Fibroblast of skin of right quadriceps (primary cell): ENCODE measurements at regions not wholly inside any gene's neighbourhood (a gene's known extent, or its start where the extent isn't known, plus 50 kb on each side); places are given as distances from the start of the nearest gene placed in this dataset.

Experiments used
- DNase-seq: peaks from one replicate; pipeline ENCODE4 v3.0.0-alpha.2; 2013

DNA sequence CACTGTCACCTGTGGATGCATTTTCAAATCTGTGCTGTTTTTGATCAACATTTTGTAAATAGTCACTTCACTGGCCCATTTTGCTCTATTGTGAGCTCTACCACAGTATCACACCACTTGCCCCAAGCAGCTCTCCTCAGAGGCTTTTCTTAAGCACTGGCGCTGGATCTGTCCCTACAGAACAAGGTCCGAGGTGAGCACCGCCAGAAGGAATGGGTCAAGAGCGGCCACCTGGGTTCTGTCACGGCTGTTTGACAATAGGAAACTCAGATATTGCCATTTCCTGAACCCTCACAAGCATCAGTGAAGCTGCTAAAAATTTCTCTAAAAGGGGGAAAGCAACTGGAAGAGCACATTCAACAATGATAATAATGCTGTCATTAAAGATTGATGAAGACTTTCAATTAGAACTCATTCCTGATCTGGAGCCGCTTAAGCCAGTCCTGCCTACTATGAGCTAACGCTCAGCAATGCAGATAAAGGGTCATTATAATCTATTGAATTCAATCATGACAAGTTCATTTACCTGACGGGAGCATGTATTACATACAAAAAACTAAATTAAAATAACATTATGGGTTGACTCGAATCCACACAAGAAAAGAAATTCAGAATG, 514.0 kb downstream of the GALR1 start:
- no peak for DNase-seq

DNA sequence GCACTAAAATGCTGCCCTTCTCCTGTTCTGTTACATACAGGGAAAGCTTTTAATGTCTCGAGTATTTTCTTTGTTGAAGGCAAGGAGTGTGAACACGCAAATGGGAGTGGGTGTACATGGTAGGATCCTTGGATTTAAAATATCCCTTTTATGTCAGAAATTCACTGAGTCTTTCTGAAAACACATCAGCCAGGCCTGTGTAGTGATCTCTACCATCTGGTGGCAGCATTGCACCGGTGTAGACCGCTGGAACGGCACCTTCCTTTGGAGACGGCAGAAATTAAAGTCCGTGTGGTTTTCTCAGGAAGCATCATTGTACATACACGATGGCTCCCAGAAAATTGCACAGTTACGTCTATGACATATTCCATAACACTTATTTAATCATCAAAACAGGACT, 515.8 kb downstream of the GALR1 start:
- DNase-seq, result peak; percentile 1

DNA sequence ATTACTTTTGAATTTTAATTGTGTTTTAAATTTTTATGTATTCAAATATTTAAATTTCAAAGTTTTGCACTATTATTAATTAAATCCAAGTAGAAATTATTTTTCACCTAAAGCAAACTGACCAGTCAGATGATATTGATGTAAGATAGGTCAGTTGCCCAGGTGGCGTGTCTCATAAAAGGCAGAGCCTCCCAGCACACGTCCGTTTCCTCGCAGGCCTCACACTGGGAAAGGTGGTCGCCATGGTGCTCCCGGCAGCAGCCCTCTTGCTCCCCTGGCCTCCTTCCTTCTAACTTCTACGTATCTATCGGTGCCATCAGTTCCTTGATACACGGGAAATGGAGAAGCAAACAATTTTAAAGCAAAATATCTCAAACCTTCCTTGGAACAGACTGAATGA, 516.8 kb downstream of the GALR1 start:
- DNase-seq, result no peak

DNA sequence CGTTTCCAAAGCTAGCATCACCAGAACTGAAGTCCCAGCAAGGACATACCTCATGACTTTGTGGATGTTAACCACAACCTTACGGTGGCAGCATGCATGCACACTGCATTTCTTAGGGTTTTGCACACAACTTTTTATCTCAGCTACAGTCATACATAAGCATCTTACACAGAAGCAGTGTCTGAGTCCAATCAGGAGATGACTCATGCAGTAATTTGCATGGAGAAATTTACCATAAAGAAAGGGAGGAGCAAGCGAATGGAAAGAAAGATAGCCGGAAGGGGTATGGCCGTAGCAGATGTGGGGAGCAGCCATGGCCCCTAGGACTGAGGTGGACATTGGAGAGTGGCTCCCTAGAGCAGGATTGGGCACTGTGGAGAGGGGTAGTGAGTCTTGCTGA, 522.5 kb downstream of the GALR1 start:
- no peak for DNase-seq

DNA sequence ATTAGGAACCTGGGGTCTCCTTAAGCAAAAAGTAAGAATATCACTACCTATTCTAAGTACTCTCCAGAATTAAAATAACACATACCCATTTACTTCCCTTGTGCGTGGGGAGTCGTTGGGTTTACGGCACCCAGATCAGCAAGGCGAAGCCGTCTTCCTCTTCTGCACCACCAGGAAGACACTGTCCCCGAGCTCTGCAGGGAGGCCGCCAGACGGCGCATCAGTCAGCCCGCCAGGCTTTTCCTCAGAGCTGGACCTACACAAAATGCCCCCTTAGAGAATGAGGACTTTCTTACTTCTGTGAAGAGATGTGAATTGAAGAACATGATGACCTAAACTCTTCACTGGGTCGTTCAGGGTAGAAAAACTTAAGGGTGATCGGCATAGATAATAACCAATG, 526.5 kb downstream of the GALR1 start:
- no peak for DNase-seq

DNA sequence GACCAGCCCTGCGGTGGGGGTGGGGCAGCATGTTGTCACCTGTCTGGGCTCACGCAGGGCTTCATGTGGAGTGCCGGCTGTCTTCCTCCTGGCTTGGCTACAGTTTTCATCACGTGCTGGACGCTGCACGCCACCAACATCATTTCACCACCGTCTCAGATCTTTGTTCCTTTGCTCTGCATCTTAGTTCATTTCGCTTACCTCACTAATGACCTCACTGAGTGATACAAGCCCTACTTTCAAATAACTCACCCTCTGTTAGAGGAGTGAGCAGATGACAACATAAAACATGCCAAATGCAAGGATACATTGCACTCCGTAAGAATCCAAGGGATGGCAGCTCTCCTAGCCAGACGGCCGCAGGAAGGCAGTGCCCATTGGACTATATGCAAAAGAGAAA, 527.5 kb downstream of the GALR1 start:
- DNase-seq, result no peak

DNA sequence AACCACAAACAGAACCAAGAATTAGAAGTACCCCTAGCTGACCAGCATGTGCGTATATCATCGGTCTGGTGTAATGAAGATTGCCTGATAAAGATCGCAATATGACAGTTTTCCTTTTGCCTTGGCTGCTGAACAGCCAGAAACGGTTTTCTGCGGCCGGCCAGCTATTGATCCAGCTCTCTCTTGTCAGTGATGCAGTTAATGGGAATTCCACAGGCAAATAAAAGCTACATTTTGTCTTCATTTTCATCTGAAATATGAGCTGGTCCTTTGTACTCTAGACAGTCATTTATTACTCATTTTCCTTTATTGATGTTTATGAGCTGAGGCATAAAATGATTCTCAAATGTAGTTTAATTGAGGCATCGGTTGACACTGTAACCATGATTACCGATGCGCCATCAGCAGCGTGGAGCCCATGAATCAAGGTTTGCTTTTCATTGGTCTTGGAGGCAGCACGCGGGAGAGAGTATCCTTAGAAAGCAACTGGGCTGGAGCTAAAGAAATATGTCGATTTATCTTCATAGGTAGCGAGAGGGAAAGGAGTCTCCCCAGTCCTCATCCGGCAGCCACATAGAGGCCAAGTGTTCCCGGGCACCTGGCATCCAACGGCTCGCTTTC, 535.2 kb downstream of the GALR1 start:
- no peak for DNase-seq

DNA sequence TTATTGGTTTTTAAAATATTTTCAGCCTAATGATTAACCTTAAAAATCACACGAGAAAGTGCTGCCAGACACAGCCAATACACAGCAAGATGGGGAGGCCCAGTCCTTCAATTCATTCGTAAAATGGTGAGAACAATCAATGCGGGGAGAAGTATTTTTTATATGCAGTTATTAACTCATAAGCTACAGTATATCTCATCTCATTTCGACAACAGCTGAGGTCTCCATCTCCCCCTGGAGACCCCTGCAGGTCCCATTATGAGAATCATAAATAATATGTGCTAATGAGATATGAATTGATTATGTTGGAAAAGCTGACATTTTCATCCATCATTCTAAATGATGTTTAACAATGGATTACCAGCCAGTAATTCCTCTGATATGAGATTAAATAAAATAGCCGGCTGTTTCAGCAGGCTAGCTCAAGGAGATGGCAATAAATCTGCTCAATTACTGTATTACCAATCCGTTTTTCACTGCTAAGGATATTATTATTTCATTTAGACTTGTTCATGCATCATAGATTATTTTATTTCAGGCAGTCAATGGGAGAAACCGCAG, 535.8 kb downstream of the GALR1 start:
- no peak for DNase-seq

DNA sequence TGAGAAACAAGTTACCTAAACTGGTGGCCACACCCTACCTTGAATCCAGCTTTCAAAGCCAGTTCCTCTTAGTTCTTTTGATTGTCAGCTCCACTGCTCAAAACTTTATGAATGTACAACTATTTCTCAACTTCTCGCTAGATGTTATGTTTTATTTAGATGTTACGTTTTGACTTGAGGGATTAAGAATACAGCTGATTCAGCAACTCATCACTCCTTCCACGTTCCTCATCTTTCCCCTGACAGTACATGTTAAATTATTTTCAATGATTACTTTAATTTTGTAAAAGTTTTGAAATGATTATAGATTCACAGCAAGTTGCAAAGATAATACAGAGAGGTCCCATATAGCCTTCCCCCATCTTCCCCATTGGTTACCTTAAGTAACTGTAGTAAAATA, 553.4 kb downstream of the GALR1 start:
- no peak for DNase-seq

DNA sequence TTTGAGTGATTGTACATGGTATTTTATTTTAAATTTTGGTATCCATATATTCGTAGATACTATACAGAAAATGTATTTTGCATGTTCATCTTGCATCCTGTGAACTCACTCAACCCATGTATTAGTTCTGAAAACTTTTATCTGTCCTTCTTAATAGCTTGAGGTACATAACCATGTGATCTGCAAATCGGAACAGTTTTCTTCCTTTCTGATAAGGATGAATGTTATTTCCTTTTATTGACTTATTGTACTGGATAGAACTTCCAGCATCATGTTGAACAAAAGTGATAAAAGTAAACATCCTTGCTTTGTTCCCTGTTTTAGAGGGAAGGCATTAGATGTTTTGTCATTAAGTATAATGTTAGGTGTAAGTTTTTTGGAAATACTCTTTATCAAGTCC, 554.7 kb downstream of the GALR1 start:
- no peak for DNase-seq

DNA sequence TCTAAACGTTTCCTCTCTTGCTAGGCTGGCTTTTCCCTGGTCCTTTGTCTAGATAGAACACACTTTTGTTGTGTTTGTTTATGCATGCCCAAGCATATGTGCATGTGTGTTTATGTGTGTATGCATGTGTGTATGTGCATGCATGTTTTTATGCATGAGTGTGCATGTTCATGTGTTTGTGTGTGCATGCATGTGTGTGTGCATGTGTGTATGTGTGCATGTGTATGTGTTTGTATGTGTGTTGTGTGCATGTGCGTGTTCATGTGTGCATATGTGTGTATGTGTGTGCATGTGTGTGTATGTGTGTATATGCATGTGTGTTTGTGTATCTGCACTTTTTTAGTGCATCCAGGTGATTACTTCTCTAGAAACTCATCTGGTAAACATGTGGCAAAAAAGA, 558.0 kb downstream of the GALR1 start:
- no peak for DNase-seq

DNA sequence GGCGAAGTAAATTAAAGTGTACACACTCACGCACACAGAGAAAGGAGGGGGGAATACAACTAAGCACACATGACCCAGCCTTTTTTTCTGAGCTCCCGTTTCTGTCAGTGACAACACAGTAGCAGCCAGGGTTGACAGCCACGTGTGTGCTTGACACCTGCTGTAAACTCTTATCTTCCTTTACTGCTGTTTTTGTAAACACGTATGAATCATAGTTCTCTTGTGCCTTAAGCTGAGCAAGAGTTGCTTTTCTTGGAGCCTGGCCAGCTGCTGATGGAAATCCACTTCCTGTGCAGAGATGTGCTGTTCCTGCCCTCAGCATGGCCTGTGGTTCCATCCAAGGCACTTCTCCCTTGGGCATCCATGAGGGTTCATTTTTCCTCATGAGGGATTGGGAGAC, 561.9 kb downstream of the GALR1 start:
- DNase-seq, result no peak

DNA sequence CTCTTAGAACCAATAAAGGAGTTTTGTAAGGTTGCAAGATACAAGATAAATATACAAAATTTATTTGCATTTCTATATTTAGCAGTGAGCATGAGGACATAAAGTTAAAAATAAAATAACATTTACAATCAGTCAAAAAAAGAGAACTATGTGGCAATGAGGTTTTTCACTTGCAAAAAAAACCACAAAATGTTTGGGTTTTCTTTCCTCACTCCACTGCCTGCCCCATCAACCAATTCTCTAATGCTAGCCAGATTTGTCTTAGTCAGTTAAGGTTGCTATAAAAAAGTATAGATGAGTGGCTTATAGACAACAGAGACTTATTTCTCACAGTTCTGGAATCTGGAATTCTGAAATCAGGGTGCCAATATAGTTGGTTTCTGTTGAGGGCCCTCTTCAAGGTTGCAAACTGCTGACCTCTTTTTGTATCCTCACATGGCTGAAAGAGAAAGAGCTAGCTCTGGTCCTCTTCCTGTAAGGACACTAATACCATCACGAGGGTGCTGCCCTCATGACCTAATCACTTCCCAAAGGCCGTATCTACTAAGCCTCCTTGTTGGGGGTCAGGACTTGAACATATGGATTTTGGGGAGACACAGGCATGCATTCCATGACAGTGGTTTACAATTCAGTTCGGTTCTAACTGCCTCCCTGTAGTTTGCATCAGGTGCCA, 566.2 kb downstream of the GALR1 start:
- DNase-seq, result no peak

DNA sequence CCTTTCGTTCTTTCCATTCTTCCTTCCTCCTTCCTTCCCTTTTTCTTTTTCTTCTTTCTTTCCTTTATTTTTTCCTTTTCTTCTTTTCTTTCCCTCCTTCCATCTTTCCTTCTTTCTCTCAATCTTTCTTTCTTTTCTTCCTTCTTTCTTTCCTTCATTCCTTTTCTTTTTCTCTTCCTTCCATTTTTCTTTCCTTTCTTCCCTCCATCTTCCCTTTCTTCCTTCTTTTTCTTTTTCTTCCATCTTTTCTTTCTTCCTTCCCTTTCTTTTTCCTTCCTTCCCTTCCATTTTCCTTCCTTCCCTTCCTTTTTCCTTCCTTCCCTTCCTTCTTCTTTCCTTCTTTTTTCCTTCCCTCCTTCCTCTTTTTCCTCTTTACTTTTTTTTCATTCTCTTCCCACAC, 568.7 kb downstream of the GALR1 start:
- no peak for DNase-seq

DNA sequence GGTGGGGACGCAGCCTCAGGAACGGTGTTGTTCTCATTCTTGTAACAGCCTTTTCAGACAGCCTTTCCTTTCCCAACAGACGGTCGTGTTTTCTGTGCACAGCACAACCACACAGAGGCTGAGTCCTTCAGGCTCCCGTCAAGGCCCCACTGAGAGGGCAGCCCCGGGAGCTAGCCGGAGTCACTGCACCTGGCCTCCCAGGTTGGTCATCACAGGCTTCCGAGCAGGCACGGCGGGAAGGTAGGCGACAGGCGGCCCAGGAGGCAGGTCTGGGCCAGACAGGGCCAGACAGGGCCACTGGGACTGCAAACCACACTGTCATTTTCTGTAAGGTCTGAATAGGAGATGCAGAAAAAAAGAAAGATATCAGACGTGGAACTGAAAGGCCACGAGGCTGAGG, 570.8 kb downstream of the GALR1 start:
- DNase-seq, result no peak

DNA sequence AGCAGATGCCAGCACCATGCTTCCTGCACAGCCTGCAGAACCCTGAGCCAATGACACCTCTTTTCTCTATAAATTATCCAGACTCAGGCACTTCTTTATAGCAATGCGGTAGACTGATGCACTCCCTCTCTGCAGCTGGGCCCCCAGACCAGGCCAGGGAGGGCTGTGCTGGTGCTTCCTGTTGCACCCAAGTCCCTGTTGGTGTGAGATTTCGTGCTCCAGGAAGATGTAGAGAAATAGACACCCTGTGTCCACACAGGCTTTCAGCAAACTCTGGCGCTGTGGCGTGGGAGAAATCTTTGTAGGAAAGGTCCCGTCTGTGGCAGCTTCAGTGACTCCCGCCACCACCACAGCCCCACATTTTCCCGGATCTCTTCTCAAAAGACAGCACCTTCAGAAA, 572.2 kb downstream of the GALR1 start:
- no peak for DNase-seq

DNA sequence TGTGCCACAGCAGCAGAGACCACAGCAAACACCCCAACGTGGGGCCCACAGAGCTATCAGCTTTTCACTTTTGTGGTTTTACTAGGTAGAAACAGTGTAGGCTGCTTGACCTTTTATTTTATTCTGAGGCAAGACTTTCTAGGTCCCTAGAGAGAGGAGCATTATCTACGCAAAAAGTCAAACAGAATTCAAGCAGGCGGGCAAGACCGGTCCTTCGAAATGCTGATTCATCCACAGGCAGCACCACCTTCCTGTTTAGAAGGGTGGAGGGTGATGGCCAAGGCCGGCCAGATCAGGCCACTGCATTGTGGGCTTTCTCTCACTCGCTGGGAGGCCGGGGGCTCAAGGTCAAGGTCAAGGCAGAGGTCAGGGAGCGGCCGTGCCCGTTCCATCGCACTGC, 573.0 kb downstream of the GALR1 start:
- DNase-seq, result no peak

DNA sequence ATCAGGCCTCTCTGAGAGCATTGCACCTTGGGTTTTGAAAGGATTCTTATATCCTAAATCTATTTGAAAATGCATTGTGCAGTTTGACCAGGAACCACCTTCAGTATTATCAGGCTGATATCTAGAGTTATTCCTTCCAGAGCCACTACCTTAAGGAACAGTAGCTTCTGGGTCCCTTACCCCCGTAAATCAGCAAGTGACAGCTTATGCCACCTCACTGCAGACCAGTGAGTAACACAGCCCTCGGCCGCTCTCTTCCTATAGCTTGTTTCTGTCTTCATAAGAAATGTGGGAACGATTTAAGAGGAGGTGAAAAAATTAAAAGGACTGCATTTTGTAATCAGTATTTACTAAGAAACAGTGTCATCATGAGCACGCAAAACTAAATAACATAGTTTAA, 584.2 kb downstream of the GALR1 start:
- DNase-seq, result no peak

DNA sequence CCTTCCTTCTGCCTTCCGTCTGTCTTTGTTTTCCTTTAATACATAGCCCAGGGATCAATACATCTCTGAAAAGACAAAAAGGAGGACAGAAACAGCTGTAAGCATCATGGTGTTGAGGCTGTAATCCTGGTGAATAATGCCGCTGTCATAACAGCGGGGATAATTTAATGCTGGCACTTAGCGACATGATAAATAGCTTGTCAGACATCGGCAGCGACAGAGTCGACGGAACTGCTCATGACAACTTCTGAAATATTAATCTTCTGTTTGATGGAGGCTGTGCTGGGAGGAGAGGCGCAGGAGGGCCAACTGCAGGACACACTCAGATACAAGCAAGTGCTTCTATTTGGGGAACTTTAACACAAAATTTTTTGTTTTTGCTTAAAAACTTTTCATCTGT, 602.2 kb downstream of the GALR1 start:
- DNase-seq, result no peak

DNA sequence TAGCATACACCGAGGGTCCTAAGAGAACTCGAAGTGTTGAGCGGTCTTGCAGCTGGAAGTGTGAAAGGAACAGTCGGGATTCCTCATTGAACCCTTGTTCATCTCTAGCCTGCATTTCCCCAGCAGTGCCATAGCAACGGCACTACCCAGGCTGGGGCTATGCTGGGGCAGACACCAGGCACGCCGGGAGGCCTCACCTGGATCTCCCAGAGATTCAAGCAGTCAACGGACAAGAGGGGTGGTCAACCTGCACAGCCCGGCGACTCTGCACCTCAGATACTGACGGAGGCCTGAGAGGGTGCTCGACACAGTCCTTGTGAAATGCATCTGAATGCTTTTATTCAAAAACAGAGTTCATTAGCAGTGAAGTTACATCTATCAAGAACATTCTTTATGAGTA, 604.2 kb downstream of the GALR1 start:
- DNase-seq, result no peak

DNA sequence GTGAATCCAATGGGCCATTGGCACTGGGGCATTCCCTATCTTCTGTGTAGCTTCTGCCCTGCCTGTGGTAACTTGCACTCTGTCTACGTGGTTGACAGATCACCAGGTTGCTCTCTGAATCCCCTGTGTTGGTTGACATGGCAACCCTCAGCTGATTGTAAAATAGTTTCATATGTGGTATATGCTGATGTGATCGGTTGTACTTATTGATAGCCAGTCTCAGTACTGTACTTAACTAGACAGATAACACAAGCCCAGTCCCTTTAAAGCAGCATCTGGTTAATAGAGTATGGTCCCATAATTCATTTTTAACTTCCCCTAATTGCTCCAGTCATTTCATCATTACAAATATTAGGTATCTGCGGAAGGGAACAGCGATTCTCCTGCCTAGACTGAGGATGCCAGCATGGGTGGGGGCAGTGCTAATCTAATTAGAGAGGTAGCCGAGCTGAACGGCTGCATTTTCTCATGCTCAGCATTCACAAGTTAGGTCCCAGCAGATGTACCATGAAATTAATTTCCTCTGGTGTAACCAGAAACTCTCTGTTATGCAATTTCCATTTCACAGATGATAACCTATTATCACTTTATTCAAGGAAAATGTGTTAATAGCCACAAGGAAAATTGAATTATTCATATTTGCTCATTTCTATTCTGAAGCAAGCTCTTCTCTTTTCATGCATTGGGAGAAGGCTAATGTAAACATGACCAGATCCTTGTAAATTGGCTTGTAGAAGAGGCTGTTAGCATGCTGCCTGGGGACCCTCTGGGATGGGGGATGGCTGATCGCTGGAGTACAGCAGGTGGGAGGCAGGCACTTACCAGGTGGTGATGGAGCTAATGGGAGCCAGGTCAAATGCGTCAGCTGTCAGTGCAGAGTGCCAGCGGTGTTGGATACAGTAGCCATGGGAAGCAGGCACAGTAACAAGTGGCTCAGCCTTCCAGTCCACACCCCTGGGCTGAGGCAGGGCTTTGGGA, 608.3 kb downstream of the GALR1 start:
- DNase-seq, result no peak

DNA sequence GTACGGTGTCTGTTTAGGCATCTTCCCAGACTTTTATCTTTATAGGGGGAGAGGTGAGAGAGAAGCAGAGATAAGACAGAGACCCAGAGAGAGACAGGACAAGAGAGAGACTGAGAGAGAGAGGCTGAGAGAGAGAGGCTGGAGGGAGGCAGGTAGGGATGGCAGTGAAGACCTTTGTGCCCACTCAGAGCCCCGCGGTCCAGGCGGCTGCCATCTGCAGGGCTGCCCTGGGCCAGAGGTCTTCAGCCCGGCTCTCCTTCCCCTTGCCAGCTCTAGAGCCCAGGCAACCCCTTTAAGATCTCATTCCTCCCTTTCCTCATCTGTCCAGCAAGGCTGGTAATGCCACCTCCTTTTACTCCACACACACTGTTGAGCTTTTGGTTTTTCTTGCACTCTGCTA, 610.0 kb downstream of the GALR1 start:
- DNase-seq, result no peak

DNA sequence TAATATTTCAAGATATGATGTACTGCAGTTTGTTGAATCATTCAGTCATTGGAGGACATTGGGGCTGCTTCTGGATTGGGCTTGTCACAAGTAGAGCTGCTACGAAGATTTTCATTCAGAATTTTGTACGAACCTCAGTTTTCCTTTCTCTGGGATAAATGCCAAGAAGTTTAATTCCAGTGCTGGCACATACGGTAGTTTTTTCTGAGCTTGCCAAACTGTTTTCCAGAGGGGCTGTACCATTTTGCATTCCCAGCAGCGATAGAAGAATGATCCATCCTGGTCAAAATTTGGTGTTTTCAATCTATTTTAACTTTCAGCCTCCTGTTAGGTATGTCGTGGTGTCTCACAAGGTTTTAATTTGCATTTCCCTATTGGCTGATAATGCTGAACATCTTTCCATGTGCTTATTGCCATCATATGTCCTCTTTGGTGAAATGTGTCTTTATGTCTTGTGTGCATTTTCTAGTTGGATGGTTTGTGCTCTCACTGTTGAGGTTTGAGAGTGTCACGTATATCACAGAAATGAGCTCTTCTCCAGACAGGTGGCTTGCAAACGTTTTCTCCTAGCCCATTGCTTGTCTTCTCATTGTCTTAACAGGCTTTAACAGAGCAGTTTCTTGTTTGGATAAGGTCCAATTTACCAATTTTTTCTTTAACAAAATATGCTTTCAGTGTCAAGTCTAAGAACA, 612.6 kb downstream of the GALR1 start:
- no peak for DNase-seq
